Panc1 (cell line): ENCODE measurements at regions not wholly inside any gene's neighbourhood (a gene's known extent, or its start where the extent isn't known, plus 50 kb on each side); places are given as distances from the start of the nearest gene placed in this dataset.

Experiments used
- ATAC-seq: fragments of 200-7000 bp; cut with Tn5 transposase; 2 replicates; pipeline ENCODE4 v1.9.1; 2020; ENCODE audit warnings: mild to moderate bottlenecking, moderate library complexity
- BruUV-seq: library from RNA; stranded (reverse); fragments of 400-500 nt; replicated peaks from 2 replicates; lab custom pipeline; 2021; lab: Mats Ljungman, UMichigan
- CTCF ChIA-PET: fragments of 300-600 bp; sonication (Branson Sonifier 250); formaldehyde crosslinking; loops from one replicate; lab custom pipeline; 2022; ENCODE audit warnings: antibody characterized with exemption; lab: Charles Lee
- POLR2A ChIA-PET: fragments of 300-600 bp; sonication (Branson Sonifier 250); formaldehyde crosslinking; loops from one replicate; lab custom pipeline; 2022; ENCODE audit warnings: antibody characterized with exemption; lab: Charles Lee
- DNase-seq: peaks from one replicate; pipeline ENCODE4 v3.0.0-alpha.2; 2010; ENCODE audit warnings: low read depth, low spot score
- H3K27ac ChIP-seq: 2 replicates; pipeline ENCODE4 v1.5.1; 2011; ENCODE audit warnings: mild to moderate bottlenecking, low read length, inconsistent platforms
- H3K27me3 ChIP-seq: fragments of 200-500 bp; sonication (Bioruptor generic); 2 replicates; pipeline ENCODE4 v1.6.0; 2014; ENCODE audit warnings: low read length, inconsistent platforms; ENCODE audit not compliant: control insufficient read depth, insufficient read depth
- H3K36me3 ChIP-seq: fragments of 200-500 bp; sonication (Bioruptor generic); 2 replicates; pipeline ENCODE4 v1.5.1; 2014; ENCODE audit warnings: inconsistent platforms, mild to moderate bottlenecking, low read length, moderate library complexity; ENCODE audit not compliant: control insufficient read depth, insufficient read depth
- H3K4me1 ChIP-seq: 2 replicates; pipeline ENCODE4 v1.5.1; 2011; ENCODE audit warnings: inconsistent platforms, mild to moderate bottlenecking, low read length, moderate library complexity; ENCODE audit not compliant: control insufficient read depth, insufficient read depth
- H3K4me3 ChIP-seq, 2 experiments: 2 replicates each; pipeline ENCODE4 v1.5.1; 2011 to 2012; ENCODE audit warnings: low read depth in 2 of 2, low read length in 2 of 2, mild to moderate bottlenecking in 2 of 2, inconsistent platforms in 1 of 2, moderate library complexity in 1 of 2
- H3K9me3 ChIP-seq: fragments of 200-500 bp; sonication (Bioruptor generic); 2 replicates; pipeline ENCODE4 v1.5.1; 2014; ENCODE audit warnings: low read depth, mild to moderate bottlenecking, inconsistent platforms, low read length, moderate library complexity; ENCODE audit not compliant: control insufficient read depth, insufficient read depth
- POLR2AphosphoS5 ChIP-seq: IDR thresholded peaks from 2 replicates; pipeline ENCODE4 v1.6.1; 2012; ENCODE audit warnings: mild to moderate bottlenecking, low read depth, low read length, moderate library complexity
- SIN3A ChIP-seq: IDR thresholded peaks from 2 replicates; pipeline ENCODE4 v1.6.1; 2012; ENCODE audit warnings: low read depth, mild to moderate bottlenecking, low read length, moderate library complexity, borderline replicate concordance; ENCODE audit not compliant: insufficient read depth
- TCF7L2 ChIP-seq: IDR thresholded peaks from 2 replicates; pipeline ENCODE4 v1.6.1; 2011; ENCODE audit warnings: mild to moderate bottlenecking, low read depth, low read length, inconsistent platforms
- in situ Hi-C: cut with HindIII; loops from 2 replicates; pipeline ENCODE4 v1.10.0; 2016; ENCODE audit warnings: low sequenced_read_pairs, low pct_unique_long_range_greater_than_20kb
- intact Hi-C: fragments of 100-400 bp; cut with micrococcal nuclease; formaldehyde crosslinking; loops from one replicate; pipeline ENCODE4 v1.10.0; 2022; ENCODE audit not compliant: unreplicated experiment
- TF ChIP-seq, protein P1 (sequence below), 2 experiments: IDR thresholded peaks; 2 replicates each; pipeline ENCODE4 v1.6.1; 2011 to 2012; ENCODE audit warnings: low read depth in 2 of 2, control low read depth in 1 of 2, low read length in 1 of 2, mild to moderate bottlenecking in 1 of 2, moderate library complexity in 1 of 2; ENCODE audit not compliant: insufficient read depth in 1 of 2
- TF ChIP-seq, protein P2 (sequence below): fragments of 450-650 bp; IDR thresholded peaks from 2 replicates; pipeline ENCODE4 v1.5.1; 2017; ENCODE audit warnings: mild to moderate bottlenecking

DNA sequence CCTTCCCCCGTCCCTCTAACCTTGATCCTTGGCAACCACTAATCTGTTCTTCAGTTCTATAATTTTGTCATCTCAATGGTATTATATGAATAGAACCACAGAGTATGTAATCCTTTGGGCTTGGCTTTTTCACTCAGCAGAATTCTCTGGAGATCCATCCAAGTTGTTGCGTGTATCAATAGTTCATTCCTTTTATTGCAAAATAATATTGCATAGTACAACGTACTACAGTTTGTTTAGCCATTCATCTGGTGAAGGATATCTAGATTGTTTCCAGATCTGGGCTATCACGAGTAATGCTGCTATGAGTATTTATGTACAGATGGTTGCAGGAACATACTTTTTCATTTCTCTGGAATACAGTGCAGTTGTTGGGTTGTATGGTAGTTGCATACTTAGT, 76.2 kb downstream of the PLXNA1 start:
- no peak for TF ChIP-seq SIN3A
- TF ChIP-seq, protein P1, sequence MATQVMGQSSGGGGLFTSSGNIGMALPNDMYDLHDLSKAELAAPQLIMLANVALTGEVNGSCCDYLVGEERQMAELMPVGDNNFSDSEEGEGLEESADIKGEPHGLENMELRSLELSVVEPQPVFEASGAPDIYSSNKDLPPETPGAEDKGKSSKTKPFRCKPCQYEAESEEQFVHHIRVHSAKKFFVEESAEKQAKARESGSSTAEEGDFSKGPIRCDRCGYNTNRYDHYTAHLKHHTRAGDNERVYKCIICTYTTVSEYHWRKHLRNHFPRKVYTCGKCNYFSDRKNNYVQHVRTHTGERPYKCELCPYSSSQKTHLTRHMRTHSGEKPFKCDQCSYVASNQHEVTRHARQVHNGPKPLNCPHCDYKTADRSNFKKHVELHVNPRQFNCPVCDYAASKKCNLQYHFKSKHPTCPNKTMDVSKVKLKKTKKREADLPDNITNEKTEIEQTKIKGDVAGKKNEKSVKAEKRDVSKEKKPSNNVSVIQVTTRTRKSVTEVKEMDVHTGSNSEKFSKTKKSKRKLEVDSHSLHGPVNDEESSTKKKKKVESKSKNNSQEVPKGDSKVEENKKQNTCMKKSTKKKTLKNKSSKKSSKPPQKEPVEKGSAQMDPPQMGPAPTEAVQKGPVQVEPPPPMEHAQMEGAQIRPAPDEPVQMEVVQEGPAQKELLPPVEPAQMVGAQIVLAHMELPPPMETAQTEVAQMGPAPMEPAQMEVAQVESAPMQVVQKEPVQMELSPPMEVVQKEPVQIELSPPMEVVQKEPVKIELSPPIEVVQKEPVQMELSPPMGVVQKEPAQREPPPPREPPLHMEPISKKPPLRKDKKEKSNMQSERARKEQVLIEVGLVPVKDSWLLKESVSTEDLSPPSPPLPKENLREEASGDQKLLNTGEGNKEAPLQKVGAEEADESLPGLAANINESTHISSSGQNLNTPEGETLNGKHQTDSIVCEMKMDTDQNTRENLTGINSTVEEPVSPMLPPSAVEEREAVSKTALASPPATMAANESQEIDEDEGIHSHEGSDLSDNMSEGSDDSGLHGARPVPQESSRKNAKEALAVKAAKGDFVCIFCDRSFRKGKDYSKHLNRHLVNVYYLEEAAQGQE (IDR thresholded peaks at IDR 0.05; ENCODE audit: insufficient read depth in 1 of 2, low read depth in 2 of 2, low read length in 1 of 2) = no peak
- TF ChIP-seq POLR2AphosphoS5 = no peak
- TF ChIP-seq, protein P2, sequence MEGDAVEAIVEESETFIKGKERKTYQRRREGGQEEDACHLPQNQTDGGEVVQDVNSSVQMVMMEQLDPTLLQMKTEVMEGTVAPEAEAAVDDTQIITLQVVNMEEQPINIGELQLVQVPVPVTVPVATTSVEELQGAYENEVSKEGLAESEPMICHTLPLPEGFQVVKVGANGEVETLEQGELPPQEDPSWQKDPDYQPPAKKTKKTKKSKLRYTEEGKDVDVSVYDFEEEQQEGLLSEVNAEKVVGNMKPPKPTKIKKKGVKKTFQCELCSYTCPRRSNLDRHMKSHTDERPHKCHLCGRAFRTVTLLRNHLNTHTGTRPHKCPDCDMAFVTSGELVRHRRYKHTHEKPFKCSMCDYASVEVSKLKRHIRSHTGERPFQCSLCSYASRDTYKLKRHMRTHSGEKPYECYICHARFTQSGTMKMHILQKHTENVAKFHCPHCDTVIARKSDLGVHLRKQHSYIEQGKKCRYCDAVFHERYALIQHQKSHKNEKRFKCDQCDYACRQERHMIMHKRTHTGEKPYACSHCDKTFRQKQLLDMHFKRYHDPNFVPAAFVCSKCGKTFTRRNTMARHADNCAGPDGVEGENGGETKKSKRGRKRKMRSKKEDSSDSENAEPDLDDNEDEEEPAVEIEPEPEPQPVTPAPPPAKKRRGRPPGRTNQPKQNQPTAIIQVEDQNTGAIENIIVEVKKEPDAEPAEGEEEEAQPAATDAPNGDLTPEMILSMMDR = no peak
- no peak for TF ChIP-seq TCF7L2
- no TSS peak for BruUV-seq
- Histone ChIP-seq H3K36me3 (no peaks in the 10 kb centered on the region), H3K9me3 (0 out of 2 replicates have a peak, but pooled peaks cover 3% of the 10 kb centered on the region), H3K27ac (no peak overlapping the region), H3K4me3 (no peak overlapping the region), H3K4me1 (no peaks in the 10 kb centered on the region), H3K27me3 (peaks cover 11% of the 10 kb centered on the region; the same call in 1 of the 2 replicates)
- no peak for ATAC-seq
- intact Hi-C loops (no loop called here), in situ Hi-C loops (no loop called here)
- no peak for DNase-seq
- POLR2A ChIA-PET = no interaction called here
- CTCF ChIA-PET = no interaction called here

DNA sequence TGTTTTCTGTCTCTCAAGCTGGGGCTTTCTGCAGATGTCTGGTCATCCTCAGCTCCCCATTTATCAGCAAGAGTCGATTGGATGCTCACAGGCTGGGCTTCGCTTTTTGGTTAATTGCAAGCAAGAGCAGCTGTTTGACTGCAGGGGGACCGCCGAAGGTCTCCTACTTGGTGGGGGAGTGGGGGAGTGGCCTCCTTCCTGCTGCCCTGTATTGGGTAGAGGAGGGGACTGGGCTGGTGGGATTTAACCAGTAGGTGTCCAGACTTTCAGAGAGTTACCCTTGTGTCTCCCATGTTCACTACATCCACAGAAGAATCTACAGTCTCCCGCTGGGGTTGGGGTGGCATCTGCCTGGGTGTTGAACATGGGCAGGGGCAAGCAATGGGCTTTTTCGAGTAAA, 78.7 kb downstream of the PLXNA1 start:
- H3K27ac ChIP-seq = no peak overlapping the region
- in situ Hi-C loops (no loop called here), intact Hi-C loops (no loop called here)
- H3K27me3 ChIP-seq = peaks cover 11% of the 10 kb centered on the region; the same call in 1 of the 2 replicates
- 0 out of 2 replicates have a peak, but pooled peaks cover 3% of the 10 kb centered on the region for H3K9me3 ChIP-seq
- DNase-seq (no peak), ATAC-seq (no peak)
- no peak overlapping the region for H3K4me3 ChIP-seq
- CTCF ChIA-PET = no interaction called here
- no peak for TF ChIP-seq TCF7L2
- no peak for TF ChIP-seq SIN3A
- no peaks in the 10 kb centered on the region for H3K36me3 ChIP-seq
- POLR2A ChIA-PET = no interaction called here
- no peaks in the 10 kb centered on the region for H3K4me1 ChIP-seq
- no TSS peak for BruUV-seq

DNA sequence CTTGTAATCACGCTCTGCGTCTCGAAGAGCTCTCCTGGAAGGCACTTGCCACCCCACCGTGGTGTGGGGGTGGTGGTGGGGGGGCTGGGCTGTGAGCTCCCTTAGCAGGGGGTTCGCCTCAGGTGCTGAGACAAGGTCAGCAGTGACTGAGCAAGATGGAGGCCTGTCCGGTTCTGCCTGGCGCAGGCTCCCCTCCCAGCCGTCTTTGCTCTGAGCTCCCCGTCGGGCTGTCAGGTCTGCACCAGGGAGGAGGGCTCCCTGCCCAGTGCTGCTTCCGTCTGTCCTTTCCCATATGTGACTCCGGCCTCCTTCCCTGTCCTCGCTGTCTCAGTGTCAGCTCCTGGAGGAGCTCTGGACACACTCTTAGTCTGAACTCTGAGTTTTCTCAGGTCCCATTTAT, 80.0 kb downstream of the PLXNA1 start:
- no peaks in the 10 kb centered on the region for H3K36me3 ChIP-seq
- intact Hi-C loops = no loop called here
- TF ChIP-seq SIN3A = no peak
- TF ChIP-seq TCF7L2 = no peak
- TF ChIP-seq, protein P2 = no peak
- no peak for TF ChIP-seq POLR2AphosphoS5
- TF ChIP-seq, protein P1 (IDR thresholded peaks at IDR 0.05; ENCODE audit: insufficient read depth in 1 of 2, low read depth in 2 of 2, low read length in 1 of 2) = no peak
- H3K9me3 ChIP-seq = no peaks in the 10 kb centered on the region
- peaks cover 9% of the 10 kb centered on the region; the same call in 1 of the 2 replicates for H3K27me3 ChIP-seq
- in situ Hi-C loops = no loop called here
- no TSS peak for BruUV-seq
- ChIA-PET CTCF (no interaction called here), POLR2A (no interaction called here)
- ATAC-seq = peak; percentile 47
- no peak overlapping the region for H3K27ac ChIP-seq
- no peaks in the 10 kb centered on the region for H3K4me1 ChIP-seq
- H3K4me3 ChIP-seq = no peak overlapping the region
- DNase-seq = no peak
